HG02884 (cell line): ENCODE measurements at regions not wholly inside any gene's neighbourhood (a gene's known extent, or its start where the extent isn't known, plus 50 kb on each side); places are given as distances from the start of the nearest gene placed in this dataset.

Experiments
- ATAC-seq: cut with Tn5 transposase; IDR thresholded peaks from one replicate; pipeline ENCODE4 v1.9.1; 2021; ENCODE audit warnings: mild to moderate bottlenecking, moderate library complexity; ENCODE audit not compliant: unreplicated experiment

DNA sequence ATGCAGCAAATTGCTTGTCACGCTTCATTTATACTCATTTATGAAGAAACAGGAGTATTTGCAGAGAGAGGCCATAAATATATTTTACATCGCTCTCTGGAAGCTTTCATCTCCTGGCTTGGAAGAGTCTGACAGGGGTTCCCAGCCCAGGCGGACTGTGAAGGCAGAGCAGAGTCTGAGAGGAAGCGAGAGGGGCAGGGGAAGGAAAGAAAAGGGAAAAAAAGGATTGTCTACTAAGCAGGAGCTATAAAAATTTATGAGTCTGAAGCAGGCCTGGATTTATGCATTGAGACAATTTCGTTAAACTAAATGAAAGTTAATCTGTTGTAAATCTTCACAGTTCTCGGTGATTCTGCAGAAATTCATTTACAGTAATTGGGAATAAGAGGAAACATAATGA, 143.9 kb upstream of the GYPC start:
- no peak for ATAC-seq

GRCh38 chr2:126513033-126513432, 142.9 kb upstream of the GYPC start:
- no peak for ATAC-seq

DNA sequence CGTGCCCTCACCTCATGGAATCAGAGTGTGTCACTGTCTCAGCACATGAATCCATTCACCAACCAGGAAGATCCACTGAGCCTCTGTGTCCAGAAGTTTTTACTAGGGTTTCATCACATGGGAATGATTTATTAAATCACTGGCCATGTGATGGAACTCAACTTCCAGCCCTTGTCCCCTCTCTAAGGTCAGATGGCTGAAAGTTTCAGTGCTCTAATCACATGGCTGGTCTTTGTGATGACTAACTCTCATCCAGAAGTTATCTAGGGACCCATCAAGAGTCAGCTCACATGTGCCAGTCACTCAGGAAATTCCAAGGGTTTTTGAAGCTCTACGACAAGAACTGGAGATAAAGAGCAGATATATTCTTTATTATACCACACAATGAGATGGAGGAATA, 140.5 kb upstream of the GYPC start:
- no peak for ATAC-seq

DNA sequence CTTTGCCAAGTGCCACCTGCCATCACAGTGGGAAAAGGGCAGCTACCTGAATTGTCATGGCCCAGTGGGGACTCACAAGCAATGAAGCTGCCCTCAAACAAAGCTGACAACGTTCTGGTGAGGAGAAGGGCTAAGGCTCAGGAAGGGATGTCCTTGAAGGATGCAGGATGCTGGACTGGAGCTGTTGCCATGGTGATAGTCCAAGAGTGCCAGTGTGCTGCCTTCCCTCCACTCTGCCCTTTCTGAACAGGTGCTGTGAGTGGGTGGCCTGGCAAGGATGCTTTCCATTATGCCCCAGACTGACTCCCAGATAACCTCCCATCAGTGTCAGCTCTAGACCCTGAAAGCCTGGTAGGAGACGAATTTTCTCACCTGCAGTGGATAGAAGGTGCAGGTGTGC, 137.8 kb upstream of the GYPC start:
- no peak for ATAC-seq

- peak; percentile 90 for ATAC-seq
These were observed 128.0 kb upstream of the GYPC start for GRCh38 chr2:126527836-126528490.

DNA sequence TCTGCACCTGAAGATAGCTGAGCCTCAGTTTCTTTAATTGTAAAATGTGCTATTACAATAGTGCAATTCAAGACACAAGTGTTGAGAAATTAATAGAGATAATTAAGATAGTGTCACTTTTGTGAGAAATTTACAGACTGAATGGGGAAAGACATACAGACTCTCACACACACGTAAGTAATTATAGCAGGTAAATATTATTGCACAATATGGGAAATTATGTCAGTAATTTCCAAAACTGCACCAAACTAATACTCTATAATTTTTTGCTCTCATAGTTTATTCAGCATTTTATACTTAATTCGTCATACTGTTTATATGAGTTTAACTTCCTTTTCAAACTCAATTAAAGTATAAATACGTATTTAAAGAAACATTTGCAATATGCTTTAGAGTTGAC, 124.9 kb upstream of the GYPC start:
- ATAC-seq = no peak

- ATAC-seq = no peak
These were observed 121.5 kb upstream of the GYPC start for GRCh38 chr2:126534478-126534877.

GRCh38 chr2:126535408-126535807, 120.5 kb upstream of the GYPC start:
- ATAC-seq = no peak

DNA sequence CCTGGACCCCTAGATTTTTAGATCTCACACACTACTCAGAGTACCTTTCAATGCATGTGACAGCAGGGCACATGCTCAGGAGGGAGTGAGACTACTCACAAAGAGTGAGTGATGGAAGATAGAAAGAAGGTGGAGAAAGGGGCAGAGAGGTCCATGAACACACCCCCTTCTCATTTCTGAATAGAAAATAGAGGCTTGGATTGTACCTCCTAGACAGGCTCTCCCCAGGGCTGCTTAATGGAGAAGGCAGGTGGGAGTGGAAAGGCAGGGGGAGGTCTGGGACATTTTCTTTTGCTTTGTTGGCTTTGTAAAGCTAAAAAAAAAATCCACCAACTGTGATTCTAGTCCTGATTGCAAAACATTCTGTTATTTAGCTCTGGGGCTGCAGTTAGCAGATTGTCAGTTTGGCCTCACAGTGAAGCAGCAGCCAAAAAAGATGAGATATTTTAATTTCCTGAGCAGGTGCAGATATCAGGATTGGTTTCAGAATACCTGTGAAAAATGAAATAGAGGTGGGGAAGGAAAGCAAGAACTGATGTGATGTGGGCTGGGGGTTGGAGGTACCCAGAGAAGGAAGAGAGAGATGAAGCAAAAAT, 119.3 kb upstream of the GYPC start:
- ATAC-seq = no peak

DNA sequence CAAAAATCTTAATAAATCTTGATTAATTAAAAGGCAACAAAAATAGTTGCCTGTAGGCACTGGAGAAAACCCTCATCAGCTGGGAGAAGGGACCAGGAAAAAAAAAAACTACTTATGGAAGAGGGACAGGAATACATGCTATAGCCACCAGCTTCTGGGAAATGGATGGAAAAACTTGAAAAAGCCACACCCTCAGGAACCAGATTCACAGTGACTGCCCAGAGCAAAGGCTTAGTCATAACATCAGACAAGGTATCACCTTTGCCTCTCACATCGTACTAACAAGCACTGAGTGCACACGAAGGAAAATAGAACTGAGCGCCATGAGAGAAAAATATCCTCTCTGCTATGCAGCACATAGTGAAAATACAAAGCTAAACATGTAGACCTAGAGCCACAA, 116.9 kb upstream of the GYPC start:
- ATAC-seq = no peak

DNA sequence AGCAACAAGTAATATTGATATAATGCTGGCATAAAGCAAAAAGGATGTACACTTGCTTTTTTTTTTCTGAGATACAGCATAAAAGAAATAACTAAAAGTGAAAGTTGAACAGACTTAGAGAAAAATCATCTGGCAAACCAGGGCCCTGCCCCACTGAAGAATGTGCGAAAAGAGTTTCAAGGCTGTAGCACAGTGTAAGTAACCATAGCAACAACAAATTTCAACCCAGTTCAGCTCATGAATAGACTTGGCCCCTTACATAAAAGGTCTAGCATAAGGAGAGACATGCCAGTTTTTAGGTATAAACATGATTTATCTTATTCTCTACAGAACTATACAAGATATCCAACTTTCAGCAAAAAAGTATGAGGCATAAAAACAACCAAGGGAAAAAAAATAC, 113.7 kb upstream of the GYPC start:
- ATAC-seq = no peak

DNA sequence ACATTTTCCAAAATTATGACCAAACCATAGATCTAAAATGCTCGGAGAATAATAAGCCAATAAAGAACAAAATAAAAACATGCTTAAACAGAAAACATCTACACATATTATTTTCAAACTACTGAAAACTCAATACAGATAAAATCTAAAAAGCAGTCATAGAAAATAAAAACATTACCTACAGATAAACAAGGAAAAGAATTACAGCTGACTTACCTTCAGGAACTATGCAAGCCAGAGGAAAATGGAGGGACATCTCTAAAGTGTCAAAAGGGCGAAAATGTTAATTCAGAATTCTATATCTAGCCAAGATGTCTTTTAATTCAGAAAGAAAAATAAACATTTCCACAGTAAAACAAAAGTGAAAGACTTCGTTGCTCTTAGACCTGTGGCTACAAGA, 112.9 kb upstream of the GYPC start:
- no peak for ATAC-seq

DNA sequence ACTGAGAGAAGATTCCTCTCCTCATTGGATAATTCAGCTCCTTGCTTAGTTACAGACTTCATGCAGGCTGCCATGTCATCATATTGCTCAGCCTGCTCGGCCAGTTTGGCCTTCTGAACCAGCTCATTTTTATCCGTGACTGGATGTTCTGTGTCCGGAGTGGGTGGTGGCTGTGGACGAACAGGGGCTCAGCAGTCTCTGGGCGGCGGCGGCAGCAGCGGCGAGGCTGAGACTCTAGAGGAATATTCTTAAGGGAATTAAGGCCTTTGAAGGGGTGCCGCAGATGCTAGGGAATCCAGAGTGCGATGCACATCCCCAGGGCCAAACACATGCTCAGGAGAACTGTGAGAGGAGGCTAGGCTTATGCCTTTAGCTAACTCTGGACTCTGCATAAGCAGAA, 97.9 kb upstream of the GYPC start:
- ATAC-seq = no peak

DNA sequence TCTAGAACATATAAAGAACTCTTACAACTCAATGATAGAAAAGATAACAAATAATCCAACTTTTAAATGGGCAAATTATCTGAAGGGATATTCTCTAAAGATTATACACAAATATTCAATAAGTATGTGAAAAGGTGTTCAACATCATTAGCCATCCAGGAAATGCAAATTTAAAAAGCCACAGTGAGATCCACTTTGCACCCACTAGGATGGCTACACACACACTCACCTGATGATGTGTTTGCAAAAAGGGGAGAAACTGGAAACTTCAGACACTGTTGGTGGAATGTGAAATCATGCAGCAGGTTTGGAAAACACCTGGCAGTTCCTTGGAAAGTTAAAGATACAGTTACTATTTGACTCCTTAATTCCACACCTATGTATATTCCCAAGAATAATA, 87.2 kb upstream of the GYPC start:
- ATAC-seq = no peak

- no peak for ATAC-seq
These were observed 84.6 kb upstream of the GYPC start for GRCh38 chr2:126571403-126571802.

DNA sequence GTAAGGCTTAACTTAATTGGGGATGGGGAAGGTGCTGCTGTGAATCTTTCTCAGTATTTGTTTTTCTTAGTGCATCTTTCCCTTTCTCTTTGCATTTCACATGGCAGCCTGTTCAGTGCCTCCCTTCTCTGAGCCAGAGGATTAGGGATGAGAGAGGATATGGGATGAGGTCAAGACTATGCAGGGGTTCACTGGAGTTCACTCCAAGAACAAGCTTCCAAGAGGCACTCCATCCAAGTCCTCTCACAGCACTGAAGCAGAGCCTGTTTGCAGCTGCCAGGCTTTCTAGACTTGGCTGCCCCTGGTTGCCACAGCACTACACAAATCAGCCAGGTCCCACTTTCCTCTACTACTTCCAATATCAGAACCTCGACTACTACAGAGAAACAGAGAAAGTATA, 80.3 kb upstream of the GYPC start:
- ATAC-seq = no peak

DNA sequence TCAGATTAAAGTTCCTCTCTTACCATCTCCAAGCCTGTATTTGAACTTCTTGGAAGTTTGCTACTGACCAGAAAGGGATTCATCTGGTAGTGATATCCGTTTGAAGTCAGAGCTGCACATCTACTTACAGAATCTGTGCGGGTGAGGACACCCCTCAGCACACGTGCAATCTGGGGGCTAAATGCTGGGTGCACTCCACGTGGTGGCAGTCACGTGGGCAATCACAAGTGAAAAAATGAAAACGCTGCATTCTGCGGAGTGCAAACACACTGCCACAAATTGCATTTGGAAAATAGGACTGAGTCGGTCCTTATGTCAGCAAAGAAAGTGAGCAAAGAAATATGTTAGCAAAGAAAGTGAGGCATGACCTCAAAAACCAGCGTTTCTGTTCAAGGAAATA, 76.1 kb upstream of the GYPC start:
- ATAC-seq = no peak

DNA sequence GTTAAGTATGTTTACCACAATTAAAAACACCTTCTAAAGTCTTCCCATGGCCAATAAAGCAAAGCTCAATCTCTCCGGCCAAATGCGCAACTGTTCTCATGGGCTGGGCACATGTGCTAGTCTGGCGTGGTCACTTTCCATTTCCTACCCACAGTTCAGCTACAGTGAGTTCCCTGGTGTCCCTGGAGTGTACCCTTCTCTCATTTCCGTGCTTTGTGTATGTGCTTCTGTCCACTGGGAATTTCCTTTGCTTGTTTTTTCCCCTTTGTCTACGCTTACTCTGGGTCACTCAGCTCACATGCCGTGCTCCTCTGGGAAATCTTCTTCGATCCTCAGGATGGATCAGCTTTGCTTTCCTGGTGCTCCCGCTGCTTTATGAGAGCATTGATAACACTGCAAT, 69.6 kb upstream of the GYPC start:
- ATAC-seq = no peak

DNA sequence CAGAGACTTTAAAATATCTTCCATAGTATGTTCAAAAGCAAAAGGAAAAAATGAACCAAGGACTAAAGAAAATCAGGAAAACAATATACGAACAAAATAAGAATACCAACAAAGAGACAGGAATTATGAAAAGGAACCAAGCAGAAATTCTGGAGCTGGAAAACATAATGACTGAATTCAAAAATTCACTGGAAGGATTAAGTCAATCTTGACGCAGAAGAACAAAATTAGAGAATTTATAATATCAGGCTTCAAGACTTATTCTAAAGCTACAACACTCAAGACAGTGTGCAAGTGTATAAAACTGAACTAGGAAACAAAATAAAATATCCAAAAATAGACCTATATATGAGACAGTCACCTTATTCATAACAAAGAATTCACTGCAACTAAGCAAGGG, 56.9 kb upstream of the GYPC start:
- no peak for ATAC-seq

DNA sequence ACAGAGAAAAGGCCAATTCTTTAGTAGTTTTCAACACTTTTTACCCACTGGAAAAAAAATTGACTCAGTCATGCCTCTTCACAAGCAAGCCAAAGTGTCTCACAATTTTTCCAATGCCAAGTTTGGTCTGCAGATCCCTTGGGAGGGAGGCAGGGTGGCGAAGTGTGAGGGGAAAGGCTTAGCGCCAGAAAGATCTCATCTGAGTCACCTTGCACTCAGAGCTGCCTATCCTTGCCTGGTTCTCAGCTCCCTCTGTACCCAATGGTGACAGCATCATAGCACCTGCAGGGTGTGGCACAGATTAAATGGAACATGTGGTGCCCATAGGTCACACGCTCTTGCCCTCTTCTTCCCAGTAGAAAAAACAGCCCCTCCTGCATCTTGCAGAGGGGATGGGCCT, 55.2 kb upstream of the GYPC start:
- ATAC-seq = no peak

DNA sequence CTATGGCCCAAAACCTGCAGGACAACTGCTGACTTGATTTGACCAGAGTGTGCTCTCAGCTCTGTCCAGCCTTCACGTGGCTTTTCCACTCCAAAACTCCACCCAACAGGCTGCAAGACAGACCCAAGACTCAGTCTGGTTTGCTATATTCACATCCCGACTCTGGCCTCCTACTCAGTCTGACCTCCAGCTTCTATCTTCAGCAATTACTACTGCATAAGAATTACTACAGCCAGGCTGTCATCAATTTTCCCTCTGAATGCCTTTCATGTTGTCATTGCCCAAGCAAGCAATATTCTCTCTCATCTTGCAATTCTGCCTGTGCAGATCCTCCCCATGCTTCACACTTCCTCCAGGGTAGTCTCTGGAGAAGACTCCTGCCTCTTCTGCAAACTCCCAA, 53.6 kb upstream of the GYPC start:
- ATAC-seq = no peak
